H54 (cell line): ENCODE measurements at regions not wholly inside any gene's neighbourhood (a gene's known extent, or its start where the extent isn't known, plus 50 kb on each side); places are given as distances from the start of the nearest gene placed in this dataset.

Experiments used
- DNase-seq: peaks from one replicate; pipeline ENCODE4 v3.0.0; 2011; ENCODE audit warnings: low spot score, mixed read lengths; ENCODE audit not compliant: insufficient read length
- FAIRE-seq: peaks from 3 replicates; lab custom pipeline; 2011; peaks lifted over from hg19 to GRCh38; lab: Jason Lieb, UNC
- POLR2A ChIP-seq: IDR thresholded peaks from 2 replicates; pipeline ENCODE4 v1.6.1; 2011; ENCODE audit warnings: low read depth, mild to moderate bottlenecking, low read length

- FAIRE-seq (no peak), DNase-seq (no peak)
- no peak for TF ChIP-seq POLR2A
Measured at GRCh38 chr5:117892360-117892759, 1096.0 kb downstream of the DTWD2 start.

- FAIRE-seq (no peak), DNase-seq (no peak)
- no peak for TF ChIP-seq POLR2A
Measured at GRCh38 chr5:117889596-117889995, 1098.8 kb downstream of the DTWD2 start.

GRCh38 chr5:117888688-117889087, 1099.7 kb downstream of the DTWD2 start:
- no peak for TF ChIP-seq POLR2A
- DNase-seq (no peak), FAIRE-seq (no peak)

GRCh38 chr5:117881426-117882230, 1106.7 kb downstream of the DTWD2 start:
- no peak for TF ChIP-seq POLR2A
- DNase-seq (no peak), FAIRE-seq (no peak)

GRCh38 chr5:117880932-117881331, 1107.4 kb downstream of the DTWD2 start:
- no peak for FAIRE-seq
- no peak for TF ChIP-seq POLR2A
- DNase-seq, result no peak

- DNase-seq (no peak), FAIRE-seq (no peak)
- TF ChIP-seq POLR2A, result no peak
Measured at GRCh38 chr5:117877731-117878130, 1110.6 kb downstream of the DTWD2 start.

- no peak for FAIRE-seq
- no peak for DNase-seq
- no peak for TF ChIP-seq POLR2A
Measured at GRCh38 chr5:117872798-117873368, 1115.5 kb downstream of the DTWD2 start.

GRCh38 chr5:117869596-117869995, 1118.8 kb downstream of the DTWD2 start:
- FAIRE-seq (no peak), DNase-seq (no peak)
- no peak for TF ChIP-seq POLR2A

GRCh38 chr5:117863586-117864296, 1124.6 kb downstream of the DTWD2 start:
- no peak for FAIRE-seq
- no peak for TF ChIP-seq POLR2A
- DNase-seq, result no peak

GRCh38 chr5:117860550-117860949, 1127.8 kb downstream of the DTWD2 start:
- TF ChIP-seq POLR2A, result no peak
- no peak for FAIRE-seq

GRCh38 chr5:117859176-117859575, 1129.2 kb downstream of the DTWD2 start:
- TF ChIP-seq POLR2A, result no peak
- DNase-seq, result no peak
- FAIRE-seq, result no peak

More at GRCh38 chr5:117860550-117860949, 1127.8 kb downstream of the DTWD2 start:
- DNase-seq, result no peak

GRCh38 chr5:117856713-117857112, 1131.6 kb downstream of the DTWD2 start:
- TF ChIP-seq POLR2A, result no peak
- FAIRE-seq (no peak), DNase-seq (no peak)

GRCh38 chr5:117837786-117838185, 1150.6 kb downstream of the DTWD2 start:
- no peak for FAIRE-seq
- TF ChIP-seq POLR2A, result no peak
- DNase-seq, result no peak

- no peak for TF ChIP-seq POLR2A
- DNase-seq (no peak), FAIRE-seq (no peak)
Measured at GRCh38 chr5:117833691-117834090, 1154.7 kb downstream of the DTWD2 start.
